Breast epithelium (tissue), 4 donors: ENCODE measurements at regions not wholly inside any gene's neighbourhood (a gene's known extent, or its start where the extent isn't known, plus 50 kb on each side); places are given as distances from the start of the nearest gene placed in this dataset.

Source experiments
- DNase-seq, 2 donors: peaks; one replicate each; pipeline ENCODE4 v3.0.0-alpha.2; 2019; ENCODE audit warnings: low spot score in 2 of 2
- H3K27ac ChIP-seq, 2 donors: fragments of 200-600 bp; sonication (generic) in 1 of 2; one replicate each; pipeline ENCODE4 v1.5.1; 2016 to 2019; ENCODE audit warnings: mild to moderate bottlenecking in 1 of 2
- H3K27me3 ChIP-seq, 2 donors: fragments of 200-600 bp; sonication (generic) in 1 of 2; one replicate each; pipeline versions ENCODE4 v1.5.1 to v1.6.0; 2017 to 2019; ENCODE audit warnings: control low read depth in 1 of 2, mild to moderate bottlenecking in 1 of 2
- H3K36me3 ChIP-seq: fragments of 200-600 bp; one replicate; pipeline ENCODE4 v1.5.1; 2019
- H3K4me1 ChIP-seq, 2 donors: fragments of 200-600 bp; sonication (generic); one replicate each; pipeline ENCODE4 v1.5.1; 2016 to 2019; ENCODE audit warnings: control low read depth in 1 of 2
- H3K4me3 ChIP-seq, 3 donors: fragments of 200-600 bp; sonication (generic); 1 replicate in 2 of 3; 2 replicates in 1 of 3; pipeline ENCODE4 v1.5.1; 2016 to 2019; ENCODE audit warnings: mild to moderate bottlenecking in 3 of 3, moderate library complexity in 2 of 3
- H3K9me3 ChIP-seq, 2 donors: fragments of 200-600 bp; sonication (generic) in 1 of 2; one replicate each; pipeline ENCODE4 v1.5.1; 2016 to 2019; ENCODE audit warnings: control low read depth in 1 of 2
- POLR2A ChIP-seq: fragments of 450-650 bp; IDR thresholded peaks from one replicate; pipeline ENCODE4 v1.6.1; 2016; ENCODE audit warnings: antibody characterized with exemption, mild to moderate bottlenecking, moderate library complexity
- POLR2AphosphoS5 ChIP-seq, 3 donors: sonication (generic); formaldehyde crosslinking; IDR thresholded peaks; one replicate each; pipeline ENCODE4 v1.6.1; 2017; ENCODE audit warnings: antibody characterized with exemption in 3 of 3
- intact Hi-C: fragments of 100-400 bp; cut with DNase I; formaldehyde crosslinking; loops from one replicate; pipeline ENCODE4 v1.15.1; 2023; ENCODE audit warnings: low total_unique reads
- TF ChIP-seq, protein P1 (sequence below), 3 donors: fragments of 450-650 bp; IDR thresholded peaks; one replicate each; pipeline ENCODE4 v1.5.1; 2016 to 2017; ENCODE audit warnings: antibody characterized with exemption in 3 of 3, mild to moderate bottlenecking in 3 of 3, moderate library complexity in 3 of 3

DNA sequence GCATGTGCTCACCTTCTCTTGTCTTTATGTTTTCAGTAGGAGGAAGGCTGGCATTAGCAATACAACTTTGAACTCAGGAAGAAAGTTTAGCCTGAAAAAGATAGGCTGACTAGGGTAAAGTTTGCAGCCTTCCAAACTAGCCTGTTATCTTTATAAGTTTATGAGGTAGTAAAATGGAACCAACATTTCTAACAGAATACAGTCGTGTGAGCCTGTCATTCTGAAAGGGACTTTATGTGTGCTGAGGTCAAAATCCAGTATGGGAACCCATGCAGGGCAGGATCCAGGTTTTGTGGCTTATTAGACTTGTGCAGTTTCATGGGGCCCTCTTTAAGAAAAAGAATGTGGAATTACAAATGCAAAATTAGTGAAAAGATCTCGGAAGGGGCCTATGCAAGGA is 201.0 kb upstream of the PRPS1L1 start:
- intact Hi-C loops: no loop called here
- Histone ChIP-seq H3K27ac (no peak overlapping the region), H3K4me1 (no peaks in the 10 kb centered on the region), H3K9me3 (no peaks in the 10 kb centered on the region), H3K27me3 (no peaks in the 10 kb centered on the region), H3K4me3 (no peak overlapping the region), H3K36me3 (no peaks in the 10 kb centered on the region)
- DNase-seq: no peak
- TF ChIP-seq, protein P1, sequence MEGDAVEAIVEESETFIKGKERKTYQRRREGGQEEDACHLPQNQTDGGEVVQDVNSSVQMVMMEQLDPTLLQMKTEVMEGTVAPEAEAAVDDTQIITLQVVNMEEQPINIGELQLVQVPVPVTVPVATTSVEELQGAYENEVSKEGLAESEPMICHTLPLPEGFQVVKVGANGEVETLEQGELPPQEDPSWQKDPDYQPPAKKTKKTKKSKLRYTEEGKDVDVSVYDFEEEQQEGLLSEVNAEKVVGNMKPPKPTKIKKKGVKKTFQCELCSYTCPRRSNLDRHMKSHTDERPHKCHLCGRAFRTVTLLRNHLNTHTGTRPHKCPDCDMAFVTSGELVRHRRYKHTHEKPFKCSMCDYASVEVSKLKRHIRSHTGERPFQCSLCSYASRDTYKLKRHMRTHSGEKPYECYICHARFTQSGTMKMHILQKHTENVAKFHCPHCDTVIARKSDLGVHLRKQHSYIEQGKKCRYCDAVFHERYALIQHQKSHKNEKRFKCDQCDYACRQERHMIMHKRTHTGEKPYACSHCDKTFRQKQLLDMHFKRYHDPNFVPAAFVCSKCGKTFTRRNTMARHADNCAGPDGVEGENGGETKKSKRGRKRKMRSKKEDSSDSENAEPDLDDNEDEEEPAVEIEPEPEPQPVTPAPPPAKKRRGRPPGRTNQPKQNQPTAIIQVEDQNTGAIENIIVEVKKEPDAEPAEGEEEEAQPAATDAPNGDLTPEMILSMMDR (IDR thresholded peaks at IDR 0.05): no peak
- no peak for TF ChIP-seq POLR2A
- no peak for TF ChIP-seq POLR2AphosphoS5 (IDR thresholded peaks at IDR 0.05)

DNA sequence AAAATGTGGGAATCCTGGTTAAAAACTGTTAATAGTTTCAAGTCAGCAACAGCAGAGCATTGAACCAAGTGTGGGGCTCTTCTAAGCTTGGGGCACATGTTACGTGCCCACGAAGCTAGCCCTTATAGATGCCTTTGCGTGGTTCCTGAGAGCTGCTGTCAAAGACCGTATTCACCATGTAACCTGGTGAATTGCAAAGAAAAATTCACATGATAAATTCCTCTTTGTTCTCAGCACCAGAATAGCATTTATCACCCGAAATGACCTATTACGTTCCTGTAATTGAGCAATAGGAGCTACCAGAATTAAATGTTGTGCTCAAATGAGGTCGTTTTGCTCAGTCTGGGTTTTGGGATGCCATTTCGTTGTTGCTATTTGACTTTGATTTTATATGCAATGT is 202.6 kb upstream of the PRPS1L1 start:
- Histone ChIP-seq H3K36me3 (no peaks in the 10 kb centered on the region), H3K27me3 (no peaks in the 10 kb centered on the region), H3K27ac (no peak overlapping the region), H3K9me3 (no peaks in the 10 kb centered on the region), H3K4me1 (no peaks in the 10 kb centered on the region), H3K4me3 (no peak overlapping the region)
- intact Hi-C loops: no loop called here
- TF ChIP-seq POLR2A (no peak), POLR2AphosphoS5 (IDR thresholded peaks at IDR 0.05) (no peak)
- TF ChIP-seq, protein P1 (IDR thresholded peaks at IDR 0.05): no peak
- DNase-seq: no peak

DNA sequence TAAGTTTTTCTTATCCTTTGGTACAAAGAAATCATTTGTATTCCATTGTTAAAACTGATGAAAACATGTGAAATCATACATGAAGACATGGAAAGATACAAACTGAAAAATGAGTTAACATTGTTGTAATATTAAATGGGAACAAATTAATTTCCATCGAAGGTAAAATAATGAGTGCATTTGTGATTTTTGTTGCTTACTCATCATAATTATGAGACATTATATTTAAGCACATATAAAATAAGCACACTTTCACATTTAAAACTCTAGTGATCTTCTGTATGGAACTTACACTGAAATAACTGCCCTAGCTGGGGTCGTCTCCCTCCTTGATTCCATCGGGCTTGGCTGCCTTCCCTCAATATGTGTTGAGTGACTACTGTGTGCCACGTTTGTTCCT is 204.2 kb upstream of the PRPS1L1 start:
- no peak for DNase-seq
- no peaks in the 10 kb centered on the region for H3K4me1 ChIP-seq
- TF ChIP-seq POLR2A (no peak), POLR2AphosphoS5 (IDR thresholded peaks at IDR 0.05) (no peak)
- TF ChIP-seq, protein P1 (IDR thresholded peaks at IDR 0.05): no peak
- intact Hi-C loops: no loop called here
- no peak overlapping the region for H3K4me3 ChIP-seq
- H3K27ac ChIP-seq: no peak overlapping the region
- no peaks in the 10 kb centered on the region for H3K36me3 ChIP-seq
- H3K9me3 ChIP-seq: no peaks in the 10 kb centered on the region
- H3K27me3 ChIP-seq: no peaks in the 10 kb centered on the region

- Histone ChIP-seq H3K4me1 (no peaks in the 10 kb centered on the region), H3K36me3 (no peaks in the 10 kb centered on the region), H3K9me3 (no peaks in the 10 kb centered on the region), H3K4me3 (no peak overlapping the region), H3K27me3 (no peaks in the 10 kb centered on the region), H3K27ac (no peak overlapping the region)
- intact Hi-C loops: no loop called here
- TF ChIP-seq, protein P1 (IDR thresholded peaks at IDR 0.05): no peak
- TF ChIP-seq POLR2A (no peak), POLR2AphosphoS5 (IDR thresholded peaks at IDR 0.05) (no peak)
- DNase-seq: no peak
Observed at GRCh38 chr7:18234519-18234918, 206.9 kb upstream of the PRPS1L1 start.

DNA sequence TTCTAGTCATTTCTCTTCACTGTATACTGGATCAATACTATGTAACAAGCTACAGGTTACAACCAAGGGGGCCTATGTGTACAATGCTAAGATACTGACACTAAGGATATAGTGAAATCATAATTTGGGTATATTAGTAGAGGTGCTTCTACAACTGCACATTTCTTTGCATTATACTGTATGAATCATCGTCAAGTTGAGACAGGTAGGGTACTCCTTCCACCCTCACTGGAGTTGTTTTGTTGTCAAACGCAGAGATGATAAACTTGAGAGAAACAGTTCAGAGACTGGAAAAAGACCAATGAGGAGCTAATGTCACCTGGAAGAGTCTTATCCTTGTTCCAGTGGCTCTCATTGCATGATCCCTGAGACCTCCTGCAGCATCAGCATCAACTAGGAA is 208.2 kb upstream of the PRPS1L1 start:
- no peaks in the 10 kb centered on the region for H3K9me3 ChIP-seq
- TF ChIP-seq, protein P1 (IDR thresholded peaks at IDR 0.05): no peak
- no peak for DNase-seq
- no peaks in the 10 kb centered on the region for H3K27me3 ChIP-seq
- H3K4me3 ChIP-seq: no peak overlapping the region
- intact Hi-C loops: no loop called here
- no peak overlapping the region for H3K27ac ChIP-seq
- no peaks in the 10 kb centered on the region for H3K36me3 ChIP-seq
- no peaks in the 10 kb centered on the region for H3K4me1 ChIP-seq
